ENCODE measurements at regions not wholly inside any gene's neighbourhood (a gene's known extent, or its start where the extent isn't known, plus 50 kb on each side); places are given as distances from the start of the nearest gene placed in this dataset.
"Not testable (repeated sequence)": the region's sequence is repeated elsewhere in the genome, so short reads cannot be mapped to it uniquely, and the experiment has no call there.

- no peak for DNase-seq (ENCODE audit: extremely low read depth, low read depth)
- no peak for TF ChIP-seq CTCF (IDR thresholded peaks at IDR 0.05; ENCODE audit: low read depth, low read length)
These were observed 776.5 kb downstream of the DHX35 start for GRCh38 chr20:39738651-39739050.

GRCh38 chr20:39736434-39737327 is 774.5 kb downstream of the DHX35 start:
- TF ChIP-seq CTCF (IDR thresholded peaks at IDR 0.05; ENCODE audit: low read depth, low read length), result no peak
- no peak for DNase-seq (ENCODE audit: extremely low read depth, low read depth)

GRCh38 chr20:39725513-39725912 is 763.4 kb downstream of the DHX35 start:
- DNase-seq (ENCODE audit: extremely low read depth, low read depth), result not testable (repeated sequence)

GRCh38 chr20:39719293-39719692 is 757.1 kb downstream of the DHX35 start:
- no peak for DNase-seq (ENCODE audit: extremely low read depth, low read depth)
- no peak for TF ChIP-seq CTCF (IDR thresholded peaks at IDR 0.05; ENCODE audit: low read depth, low read length)

GRCh38 chr20:39717936-39718335 is 755.8 kb downstream of the DHX35 start:
- TF ChIP-seq CTCF (IDR thresholded peaks at IDR 0.05; ENCODE audit: low read depth, low read length), result no peak
- DNase-seq (ENCODE audit: extremely low read depth, low read depth), result no peak

GRCh38 chr20:39716796-39717341 is 754.7 kb downstream of the DHX35 start:
- no peak for TF ChIP-seq CTCF (IDR thresholded peaks at IDR 0.05; ENCODE audit: low read depth, low read length)
- no peak for DNase-seq (ENCODE audit: extremely low read depth, low read depth)

GRCh38 chr20:39713076-39713840 is 751.1 kb downstream of the DHX35 start:
- no peak for TF ChIP-seq CTCF (IDR thresholded peaks at IDR 0.05; ENCODE audit: low read depth, low read length)
- DNase-seq (ENCODE audit: extremely low read depth, low read depth), result no peak
